ENCODE measurements at regions not wholly inside any gene's neighbourhood (a gene's known extent, or its start where the extent isn't known, plus 50 kb on each side); places are given as distances from the start of the nearest gene placed in this dataset.
"Not testable (repeated sequence)": the region's sequence is repeated elsewhere in the genome, so short reads cannot be mapped to it uniquely, and the experiment has no call there.

- no peak for DNase-seq (ENCODE audit: low spot score)
These were observed 149.8 kb upstream of the ANKRD55 start for GRCh38 chr5:56382896-56383295.

GRCh38 chr5:56377573-56377972 lies 144.4 kb upstream of the ANKRD55 start:
- DNase-seq (ENCODE audit: low spot score) = no peak

GRCh38 chr5:56376128-56376527 lies 143.0 kb upstream of the ANKRD55 start:
- DNase-seq (ENCODE audit: low spot score) = no peak

- DNase-seq (ENCODE audit: low spot score) = no peak
These were observed 141.9 kb upstream of the ANKRD55 start for GRCh38 chr5:56375011-56375410.

- DNase-seq (ENCODE audit: low spot score) = not testable (repeated sequence)
These were observed 139.4 kb upstream of the ANKRD55 start for GRCh38 chr5:56372491-56372890.

- DNase-seq (ENCODE audit: low spot score) = no peak
These were observed 136.3 kb upstream of the ANKRD55 start for GRCh38 chr5:56369361-56369811.

- DNase-seq (ENCODE audit: low spot score) = no peak
These were observed 134.6 kb upstream of the ANKRD55 start for GRCh38 chr5:56367748-56368147.

GRCh38 chr5:56366986-56367385 lies 133.9 kb upstream of the ANKRD55 start:
- no peak for DNase-seq (ENCODE audit: low spot score)

GRCh38 chr5:56361398-56361797 lies 128.3 kb upstream of the ANKRD55 start:
- DNase-seq (ENCODE audit: low spot score) = no peak

GRCh38 chr5:56360816-56361215 lies 127.7 kb upstream of the ANKRD55 start:
- DNase-seq (ENCODE audit: low spot score) = no peak

GRCh38 chr5:56359809-56360685 lies 126.9 kb upstream of the ANKRD55 start:
- no peak for DNase-seq (ENCODE audit: low spot score)

- DNase-seq (ENCODE audit: low spot score) = peak; percentile 35
These were observed 125.9 kb upstream of the ANKRD55 start for GRCh38 chr5:56358703-56359681.

GRCh38 chr5:56358046-56358445 lies 124.9 kb upstream of the ANKRD55 start:
- DNase-seq (ENCODE audit: low spot score) = no peak

- DNase-seq (ENCODE audit: low spot score) = peak; percentile 10
These were observed 124.3 kb upstream of the ANKRD55 start for GRCh38 chr5:56357426-56357825.

- no peak for DNase-seq (ENCODE audit: low spot score)
These were observed 123.7 kb upstream of the ANKRD55 start for GRCh38 chr5:56356836-56357160.

GRCh38 chr5:56356121-56356835 lies 123.1 kb upstream of the ANKRD55 start:
- DNase-seq (ENCODE audit: low spot score) = no peak

GRCh38 chr5:56354836-56355235 lies 121.7 kb upstream of the ANKRD55 start:
- DNase-seq (ENCODE audit: low spot score) = no peak

GRCh38 chr5:56352808-56353590 lies 119.9 kb upstream of the ANKRD55 start:
- DNase-seq (ENCODE audit: low spot score) = no peak

- peak; percentile 28 for DNase-seq (ENCODE audit: low spot score)
These were observed 117.6 kb upstream of the ANKRD55 start for GRCh38 chr5:56350597-56351170.

- no peak for DNase-seq (ENCODE audit: low spot score)
These were observed 117.0 kb upstream of the ANKRD55 start for GRCh38 chr5:56350011-56350596.

- DNase-seq (ENCODE audit: low spot score) = no peak
These were observed 116.3 kb upstream of the ANKRD55 start for GRCh38 chr5:56349461-56349860.
